22Rv1 (cell line): ENCODE measurements at regions not wholly inside any gene's neighbourhood (a gene's known extent, or its start where the extent isn't known, plus 50 kb on each side); places are given as distances from the start of the nearest gene placed in this dataset.
A peak's percentile ranks its signal among the peaks of the same experiment; 100 is the strongest.

Source experiments
- H3K27ac ChIP-seq: fragments of 450-650 bp; 2 replicates; pipeline ENCODE4 v1.5.1; 2017
- CTCF ChIP-seq: fragments of 450-650 bp; IDR thresholded peaks from 2 replicates; pipeline ENCODE4 v1.5.1; 2017; ENCODE audit warnings: mild to moderate bottlenecking
- ZFX ChIP-seq: fragments of 450-650 bp; IDR thresholded peaks from 2 replicates; pipeline ENCODE4 v1.6.1; 2017; ENCODE audit warnings: antibody characterized with exemption, borderline replicate concordance

DNA sequence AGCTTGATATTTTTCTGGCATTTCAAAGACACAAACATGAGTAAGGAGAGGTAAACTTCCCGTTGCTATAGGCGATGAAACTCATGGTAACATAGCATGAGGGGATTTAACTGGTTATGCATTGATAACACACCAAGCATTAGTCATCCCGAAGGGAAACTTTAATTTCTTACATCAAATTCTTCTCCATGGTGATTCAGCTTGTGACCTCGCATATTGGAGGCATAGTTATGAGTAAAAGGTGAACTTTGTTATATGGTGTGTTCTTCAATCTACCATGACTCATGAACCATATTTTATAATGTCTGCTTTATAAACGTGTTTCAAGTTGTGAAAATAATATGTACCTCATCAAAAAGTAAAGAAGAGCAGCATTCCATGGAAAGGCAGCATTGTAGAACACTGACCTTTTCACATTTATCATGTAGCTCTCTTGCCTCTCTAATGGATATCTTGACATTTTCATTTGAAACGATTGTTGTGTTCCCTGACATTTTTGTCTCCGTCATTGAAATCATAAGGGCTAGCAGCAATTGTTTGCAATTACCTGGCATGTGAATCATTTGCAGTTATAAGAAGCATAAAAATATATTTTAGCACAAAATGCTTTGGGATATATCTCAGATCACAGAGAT lies 491.8 kb downstream of the ANXA1 start:
- TF ChIP-seq ZFX, result no peak
- TF ChIP-seq CTCF, result no peak
- no peak overlapping the region for H3K27ac ChIP-seq

DNA sequence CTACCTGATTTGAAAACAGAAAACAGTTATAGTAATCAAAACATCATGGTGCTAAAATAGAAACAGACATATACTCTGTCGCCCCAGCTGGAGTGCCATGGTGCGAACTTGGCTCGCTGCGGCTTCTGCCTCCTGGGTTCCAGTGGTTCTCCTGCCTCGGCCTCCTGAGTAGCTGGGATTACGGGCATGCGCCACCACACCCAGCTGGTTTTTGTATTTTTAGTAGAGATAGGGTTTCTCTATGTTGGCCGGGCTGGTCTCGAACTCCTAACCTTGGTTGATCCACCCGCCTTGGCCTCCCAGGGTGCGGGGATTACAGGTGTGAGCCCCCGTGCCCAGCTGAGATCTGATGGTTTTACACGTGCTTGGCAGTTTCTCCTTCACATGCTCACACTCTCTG lies 495.9 kb downstream of the ANXA1 start:
- no peak overlapping the region for H3K27ac ChIP-seq
- TF ChIP-seq ZFX (no peak), CTCF (no peak)

GRCh38 chr9:73649552-73649951 lies 497.9 kb downstream of the ANXA1 start:
- H3K27ac ChIP-seq, result no peak overlapping the region
- no peak for TF ChIP-seq ZFX
- no peak for TF ChIP-seq CTCF

DNA sequence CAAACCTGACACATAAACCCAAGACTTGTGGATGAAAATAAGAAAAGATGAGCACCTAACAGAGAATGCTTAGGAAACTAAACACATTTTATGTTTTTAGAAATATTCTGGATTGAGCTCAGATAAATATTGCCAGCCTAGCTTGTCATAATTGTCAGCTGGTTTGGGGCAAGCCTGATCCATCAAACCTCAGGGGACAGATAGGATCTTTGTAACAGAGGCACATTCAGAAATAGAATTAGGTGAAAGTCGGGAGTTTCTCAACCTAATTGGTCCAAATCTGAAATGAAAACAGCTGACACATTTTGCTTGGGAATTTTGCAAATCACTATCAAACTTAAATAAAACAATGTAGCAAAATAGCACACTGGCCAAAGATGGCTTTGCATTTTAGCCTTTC lies 503.7 kb downstream of the ANXA1 start:
- TF ChIP-seq ZFX, result no peak
- TF ChIP-seq CTCF, result no peak
- H3K27ac ChIP-seq, result no peak overlapping the region

DNA sequence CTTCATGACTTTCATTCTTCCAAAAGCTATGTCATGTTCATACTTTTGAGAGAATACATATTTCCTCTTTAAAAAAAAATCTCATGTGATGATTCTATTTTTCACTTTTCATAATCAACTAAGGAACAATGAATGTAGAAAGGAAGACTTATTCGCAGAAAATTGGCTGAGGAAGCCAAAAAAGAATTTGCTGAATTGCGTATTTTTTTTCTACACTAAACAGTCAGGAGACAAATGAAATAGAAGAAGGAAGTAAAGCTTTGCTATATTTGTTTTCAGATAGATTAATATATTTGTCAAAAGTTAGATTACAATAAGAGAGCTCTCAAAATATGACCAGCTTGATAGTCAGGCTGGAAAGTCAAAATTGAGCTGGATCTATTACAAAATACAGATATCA lies 504.2 kb downstream of the ANXA1 start:
- no peak overlapping the region for H3K27ac ChIP-seq
- TF ChIP-seq CTCF (no peak), ZFX (no peak)

GRCh38 chr9:73665253-73665652 lies 513.6 kb downstream of the ANXA1 start:
- no peak overlapping the region for H3K27ac ChIP-seq
- TF ChIP-seq CTCF, result no peak
- no peak for TF ChIP-seq ZFX

GRCh38 chr9:73667749-73668148 lies 516.1 kb downstream of the ANXA1 start:
- peak; percentile 30 for TF ChIP-seq CTCF
- no peak for TF ChIP-seq ZFX
- H3K27ac ChIP-seq, result no peak overlapping the region
